Liver (tissue), 3 donors: ENCODE measurements at regions not wholly inside any gene's neighbourhood (a gene's known extent, or its start where the extent isn't known, plus 50 kb on each side); places are given as distances from the start of the nearest gene placed in this dataset.

Experiments
- CTCF ChIP-seq: fragments of 150-350 bp; IDR thresholded peaks from 2 replicates; pipeline ENCODE4 v1.5.1; 2017; ENCODE audit warnings: improper control_type of control experiment, low read depth, low read length; ENCODE audit not compliant: missing input control
- GABPA ChIP-seq, 2 donors: IDR thresholded peaks in 1 of 2; conservative IDR thresholded peaks in 1 of 2; 2 replicates each; pipeline ENCODE4 v1.6.1; 2016; ENCODE audit warnings: antibody characterized with exemption in 2 of 2, mild to moderate bottlenecking in 1 of 2, moderate library complexity in 1 of 2
- TAF1 ChIP-seq: conservative IDR thresholded peaks from 2 replicates; pipeline ENCODE4 v1.6.1; 2016; ENCODE audit warnings: antibody characterized with exemption, mild to moderate bottlenecking
- YY1 ChIP-seq: IDR thresholded peaks from 2 replicates; pipeline ENCODE4 v1.6.1; 2016; ENCODE audit warnings: antibody characterized with exemption, mild to moderate bottlenecking
- TF ChIP-seq, protein P1 (sequence below): IDR thresholded peaks from 2 replicates; pipeline ENCODE4 v1.6.1; 2016; ENCODE audit warnings: antibody characterized with exemption
- donor health status: healthy.
- donor health status: healthy.

GRCh38 chr22:48121984-48122383 lies 1359.5 kb downstream of the TBC1D22A start:
- no peak for TF ChIP-seq CTCF
- no peak for TF ChIP-seq GABPA (IDR thresholded peaks at IDR 0.05 in 1 of 2, conservative IDR thresholded peaks at IDR 0.05 in 1 of 2)
- TF ChIP-seq TAF1, result no peak
- TF ChIP-seq YY1, result no peak
- TF ChIP-seq, protein P1, sequence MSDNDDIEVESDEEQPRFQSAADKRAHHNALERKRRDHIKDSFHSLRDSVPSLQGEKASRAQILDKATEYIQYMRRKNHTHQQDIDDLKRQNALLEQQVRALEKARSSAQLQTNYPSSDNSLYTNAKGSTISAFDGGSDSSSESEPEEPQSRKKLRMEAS, result no peak
